Bronchial epithelial cell (primary cell): ENCODE measurements at regions not wholly inside any gene's neighbourhood (a gene's known extent, or its start where the extent isn't known, plus 50 kb on each side); places are given as distances from the start of the nearest gene placed in this dataset.

Experiments
- DNase-seq: peaks from one replicate; pipeline ENCODE4 v3.0.0-alpha.2; 2010; ENCODE audit warnings: low read depth
- FAIRE-seq: peaks from 2 replicates; lab custom pipeline; 2011; peaks lifted over from hg19 to GRCh38; lab: Jason Lieb, UNC
- H3K27me3 ChIP-seq: 2 replicates; pipeline ENCODE4 v1.5.1; 2011; ENCODE audit warnings: low read length; ENCODE audit not compliant: control insufficient read depth, insufficient read depth
- H3K36me3 ChIP-seq: 2 replicates; pipeline ENCODE4 v1.5.1; 2011; ENCODE audit warnings: low read length; ENCODE audit not compliant: control insufficient read depth, insufficient read depth
- H3K4me3 ChIP-seq: 2 replicates; pipeline ENCODE4 v1.5.1; 2011; ENCODE audit warnings: mild to moderate bottlenecking, low read depth, low read length, control low read depth
- TF ChIP-seq, protein P1 (sequence below): IDR thresholded peaks from 2 replicates; pipeline ENCODE4 v1.5.1; 2011; ENCODE audit warnings: mild to moderate bottlenecking, moderate library complexity, low read length, control low read depth, inconsistent platforms; ENCODE audit not compliant: insufficient read depth, severe bottlenecking

GRCh38 chr2:241994556-241995213 is 125.2 kb downstream of the RTP5 start:
- FAIRE-seq (no peak), DNase-seq (no peak)
- TF ChIP-seq, protein P1, sequence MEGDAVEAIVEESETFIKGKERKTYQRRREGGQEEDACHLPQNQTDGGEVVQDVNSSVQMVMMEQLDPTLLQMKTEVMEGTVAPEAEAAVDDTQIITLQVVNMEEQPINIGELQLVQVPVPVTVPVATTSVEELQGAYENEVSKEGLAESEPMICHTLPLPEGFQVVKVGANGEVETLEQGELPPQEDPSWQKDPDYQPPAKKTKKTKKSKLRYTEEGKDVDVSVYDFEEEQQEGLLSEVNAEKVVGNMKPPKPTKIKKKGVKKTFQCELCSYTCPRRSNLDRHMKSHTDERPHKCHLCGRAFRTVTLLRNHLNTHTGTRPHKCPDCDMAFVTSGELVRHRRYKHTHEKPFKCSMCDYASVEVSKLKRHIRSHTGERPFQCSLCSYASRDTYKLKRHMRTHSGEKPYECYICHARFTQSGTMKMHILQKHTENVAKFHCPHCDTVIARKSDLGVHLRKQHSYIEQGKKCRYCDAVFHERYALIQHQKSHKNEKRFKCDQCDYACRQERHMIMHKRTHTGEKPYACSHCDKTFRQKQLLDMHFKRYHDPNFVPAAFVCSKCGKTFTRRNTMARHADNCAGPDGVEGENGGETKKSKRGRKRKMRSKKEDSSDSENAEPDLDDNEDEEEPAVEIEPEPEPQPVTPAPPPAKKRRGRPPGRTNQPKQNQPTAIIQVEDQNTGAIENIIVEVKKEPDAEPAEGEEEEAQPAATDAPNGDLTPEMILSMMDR = no peak
- no peaks in the 10 kb centered on the region for H3K36me3 ChIP-seq
- H3K4me3 ChIP-seq = no peak overlapping the region
- no peaks in the 10 kb centered on the region for H3K27me3 ChIP-seq

GRCh38 chr2:241996100-241996499 is 126.6 kb downstream of the RTP5 start:
- no peak overlapping the region for H3K4me3 ChIP-seq
- TF ChIP-seq, protein P1 = no peak
- no peaks in the 10 kb centered on the region for H3K36me3 ChIP-seq
- no peak for FAIRE-seq
- H3K27me3 ChIP-seq = no peaks in the 10 kb centered on the region
- no peak for DNase-seq

DNA sequence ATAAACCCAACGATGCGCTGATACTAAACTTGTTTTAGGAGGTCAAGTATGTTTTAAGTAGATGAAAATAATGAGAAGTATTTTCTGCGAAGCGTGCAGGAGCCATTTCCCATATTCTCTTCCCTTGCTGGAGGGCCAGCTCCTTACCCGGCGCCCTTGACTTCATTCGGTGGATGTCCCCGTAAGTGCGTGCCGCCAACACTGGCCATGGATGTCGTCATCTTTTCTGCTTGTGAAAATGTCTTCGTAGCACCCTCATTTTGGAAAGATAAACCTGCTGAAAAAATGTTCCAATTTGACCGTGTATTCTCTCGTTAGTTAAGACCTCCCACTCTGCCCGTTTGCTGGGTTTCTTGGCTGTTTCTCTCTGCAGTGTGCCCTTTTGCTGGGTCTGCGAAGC is 127.5 kb downstream of the RTP5 start:
- Histone ChIP-seq H3K4me3 (no peak overlapping the region), H3K36me3 (no peaks in the 10 kb centered on the region), H3K27me3 (no peaks in the 10 kb centered on the region)
- FAIRE-seq = peak; percentile 13
- DNase-seq = no peak
- TF ChIP-seq, protein P1 = no peak

GRCh38 chr2:241999184-241999583 is 129.7 kb downstream of the RTP5 start:
- DNase-seq = no peak
- FAIRE-seq = no peak
- Histone ChIP-seq H3K4me3 (no peak overlapping the region), H3K27me3 (no peaks in the 10 kb centered on the region), H3K36me3 (no peaks in the 10 kb centered on the region)
- TF ChIP-seq, protein P1 = no peak

GRCh38 chr2:242001853-242002252 is 132.3 kb downstream of the RTP5 start:
- H3K4me3 ChIP-seq = no peak overlapping the region
- H3K27me3 ChIP-seq = no peaks in the 10 kb centered on the region
- no peak for FAIRE-seq
- TF ChIP-seq, protein P1 = no peak
- H3K36me3 ChIP-seq = no peaks in the 10 kb centered on the region
- no peak for DNase-seq

DNA sequence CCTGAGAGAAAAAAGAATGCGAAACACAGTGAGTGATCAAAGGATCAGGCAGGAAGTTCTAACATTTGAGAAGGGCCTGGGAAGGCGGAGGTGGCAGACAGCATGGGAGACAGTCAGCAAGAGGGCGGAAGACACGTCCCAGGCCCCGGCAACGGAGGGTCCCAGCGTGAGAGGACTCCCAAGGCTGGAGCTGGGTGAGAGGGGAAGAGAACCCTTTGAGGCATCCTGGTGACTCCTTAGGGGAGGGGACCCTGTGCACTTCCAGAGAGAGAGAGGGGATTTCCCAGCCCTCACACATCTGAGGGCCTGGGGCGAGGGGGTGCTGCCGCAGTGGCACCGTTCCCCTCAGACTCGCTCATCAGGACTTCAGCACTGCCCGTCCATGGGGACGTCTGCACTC is 133.4 kb downstream of the RTP5 start:
- no peak for DNase-seq
- FAIRE-seq = no peak
- TF ChIP-seq, protein P1 = no peak
- no peaks in the 10 kb centered on the region for H3K27me3 ChIP-seq
- no peaks in the 10 kb centered on the region for H3K36me3 ChIP-seq
- no peak overlapping the region for H3K4me3 ChIP-seq
